CD4-positive, alpha-beta T cell treated with Interleukin-6 at 100 ng/mL for 8 hours (primary cell): ENCODE measurements at regions not wholly inside any gene's neighbourhood (a gene's known extent, or its start where the extent isn't known, plus 50 kb on each side); places are given as distances from the start of the nearest gene placed in this dataset.
"Not testable (repeated sequence)": the region's sequence is repeated elsewhere in the genome, so short reads cannot be mapped to it uniquely, and the experiment has no call there.

Experiments
- DNase-seq: peaks from one replicate; pipeline ENCODE4 v3.0.0-alpha.2; 2020; ENCODE audit warnings: mixed read lengths, low spot score

GRCh38 chr17:68097161-68097805, 61.7 kb downstream of the KPNA2 start:
- no peak for DNase-seq

- DNase-seq, result not testable (repeated sequence)
Observed at GRCh38 chr17:68099341-68099753, 63.8 kb downstream of the KPNA2 start.

DNA sequence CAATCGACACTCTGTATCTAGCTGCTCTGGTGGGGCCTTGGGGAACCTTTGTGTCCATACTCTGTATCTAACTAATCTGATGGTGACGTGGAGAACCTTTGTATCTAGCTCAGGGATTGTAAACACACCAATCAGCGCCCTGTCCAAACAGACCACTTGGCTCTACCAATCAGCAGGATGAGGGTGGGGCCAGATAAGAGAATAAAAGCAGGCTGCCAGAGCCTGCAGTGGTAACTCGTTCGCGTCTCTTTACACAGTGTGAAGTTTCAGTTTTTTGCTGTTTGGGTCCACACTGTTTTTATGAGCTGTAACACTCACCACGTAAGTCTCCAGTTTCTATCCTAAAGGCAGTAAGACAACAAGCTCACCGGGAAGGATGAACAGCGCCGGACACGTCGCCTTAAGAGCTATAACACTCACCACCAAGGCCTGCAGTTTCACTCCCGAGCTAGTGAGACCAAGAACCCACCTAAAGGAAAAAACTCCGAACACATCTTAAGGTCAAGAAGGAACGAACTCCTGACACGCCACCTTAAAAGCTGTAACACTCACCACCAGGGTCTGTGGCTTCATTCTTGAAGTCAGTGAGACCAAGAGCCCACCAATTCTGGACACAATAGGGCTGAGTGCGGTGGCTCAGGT, 64.6 kb downstream of the KPNA2 start:
- no peak for DNase-seq

GRCh38 chr17:68101075-68101986, 65.8 kb downstream of the KPNA2 start:
- peak; percentile 38 for DNase-seq

GRCh38 chr17:68101987-68102314, 66.4 kb downstream of the KPNA2 start:
- DNase-seq, result no peak

DNA sequence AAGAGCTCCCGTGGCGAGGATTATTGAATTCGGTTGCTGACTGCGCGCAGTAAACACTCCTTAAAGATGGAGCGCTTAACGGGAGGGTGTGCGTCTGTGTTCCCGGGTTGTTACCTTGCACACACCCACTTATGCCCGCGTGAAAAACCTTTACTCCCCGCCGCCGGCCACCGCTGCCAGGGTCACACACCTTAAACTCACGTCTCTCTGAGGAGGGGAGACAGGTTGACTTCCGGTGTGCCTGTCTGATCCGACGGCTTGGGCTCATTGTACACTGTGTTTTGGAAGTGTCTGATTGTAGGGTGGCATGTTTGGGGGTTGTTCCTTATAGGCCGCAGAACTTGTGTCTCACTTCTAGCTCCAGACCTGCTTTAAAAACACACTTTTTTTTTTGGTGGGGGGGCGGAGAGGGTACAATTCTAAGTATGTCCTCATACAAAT, 66.8 kb downstream of the KPNA2 start:
- peak; percentile 17 for DNase-seq

DNA sequence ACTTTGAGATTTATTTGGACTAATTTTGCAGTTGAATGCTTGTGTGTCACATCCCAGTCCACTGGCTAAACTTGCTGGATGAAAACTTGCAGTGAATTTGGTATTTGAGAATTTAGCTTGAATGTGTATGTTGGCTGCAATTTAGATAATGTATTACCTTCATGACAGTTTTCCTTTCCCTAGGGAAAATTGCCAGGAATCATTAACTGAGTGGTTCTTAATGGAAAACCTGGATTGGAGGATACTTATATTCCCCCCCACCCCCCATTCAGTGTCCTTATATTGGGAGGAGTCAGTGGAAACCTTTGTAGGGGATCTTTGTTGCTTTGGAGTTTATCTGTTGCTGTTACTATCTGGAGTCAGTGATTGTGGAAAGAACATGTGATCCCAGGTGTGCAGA, 67.6 kb downstream of the KPNA2 start:
- DNase-seq, result no peak

GRCh38 chr17:68106085-68106484, 70.5 kb downstream of the KPNA2 start:
- DNase-seq, result no peak

DNA sequence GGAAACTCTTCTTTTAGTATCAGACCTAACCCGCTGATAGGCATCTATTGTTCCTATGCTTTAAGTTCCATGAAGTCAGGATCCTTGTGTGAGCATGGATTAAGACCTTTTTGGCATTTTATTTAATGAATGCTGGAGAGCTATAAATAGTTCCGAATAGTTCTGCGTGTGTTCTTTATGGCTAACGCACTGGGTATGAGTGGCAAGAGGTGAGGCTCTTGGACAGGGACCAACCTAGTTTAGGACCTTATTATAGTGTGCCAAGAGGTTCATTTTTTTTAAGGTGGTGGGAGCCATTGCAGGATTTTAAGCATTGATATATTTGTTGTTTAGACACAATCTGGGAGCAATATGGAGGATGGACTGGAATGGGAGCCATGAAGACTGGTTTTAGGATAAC, 71.8 kb downstream of the KPNA2 start:
- DNase-seq, result no peak

DNA sequence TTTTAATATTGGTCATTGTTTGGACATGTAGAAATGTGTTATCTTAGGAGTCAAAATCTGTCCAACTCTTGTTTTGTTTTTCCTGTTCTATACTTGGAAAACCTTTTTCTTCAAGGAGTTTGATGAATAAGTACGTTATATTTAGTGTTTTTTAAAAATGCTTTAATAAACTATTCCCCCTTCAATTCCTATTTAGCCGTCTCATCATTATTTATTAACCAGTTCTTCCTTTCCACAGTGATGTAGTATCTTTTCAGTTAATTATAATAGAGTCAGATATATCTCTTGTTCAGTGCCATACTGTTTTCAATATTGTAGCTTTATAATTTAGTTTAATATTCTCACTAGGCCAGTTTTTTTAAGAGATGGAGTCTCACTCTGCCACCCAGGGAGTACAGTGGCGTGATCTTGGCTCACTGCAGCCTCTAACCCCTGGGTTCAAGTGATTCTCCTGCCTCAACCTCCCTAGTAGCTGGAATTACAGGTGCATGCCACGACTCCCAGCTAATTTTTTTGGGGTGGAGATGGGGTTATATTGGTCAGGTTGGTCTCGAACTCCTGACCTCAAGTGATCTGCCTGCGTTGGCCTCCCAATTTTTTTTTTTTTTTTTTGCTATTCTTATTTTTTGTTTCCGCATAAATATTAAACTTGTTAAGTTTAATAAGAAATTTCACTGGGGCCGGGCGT, 72.9 kb downstream of the KPNA2 start:
- no peak for DNase-seq

DNA sequence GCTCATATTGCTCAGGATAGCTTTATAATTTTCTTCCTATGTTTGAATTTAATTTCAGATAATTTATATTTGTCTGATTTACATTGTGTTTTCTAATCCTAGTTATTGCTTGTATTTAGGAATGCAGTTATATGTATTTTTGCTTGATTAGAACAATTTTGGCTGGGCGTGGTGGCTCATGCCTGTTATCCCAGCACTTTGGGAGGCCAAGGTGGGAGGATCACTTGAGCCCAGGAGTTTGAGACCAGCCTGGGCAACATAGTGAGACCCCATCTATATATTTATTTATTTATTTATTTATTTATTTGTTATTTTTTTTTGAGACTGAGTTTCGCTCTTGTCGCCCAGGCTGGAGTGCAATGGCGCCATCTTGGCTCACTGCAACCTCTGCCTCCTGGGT, 73.9 kb downstream of the KPNA2 start:
- DNase-seq, result not testable (repeated sequence)

DNA sequence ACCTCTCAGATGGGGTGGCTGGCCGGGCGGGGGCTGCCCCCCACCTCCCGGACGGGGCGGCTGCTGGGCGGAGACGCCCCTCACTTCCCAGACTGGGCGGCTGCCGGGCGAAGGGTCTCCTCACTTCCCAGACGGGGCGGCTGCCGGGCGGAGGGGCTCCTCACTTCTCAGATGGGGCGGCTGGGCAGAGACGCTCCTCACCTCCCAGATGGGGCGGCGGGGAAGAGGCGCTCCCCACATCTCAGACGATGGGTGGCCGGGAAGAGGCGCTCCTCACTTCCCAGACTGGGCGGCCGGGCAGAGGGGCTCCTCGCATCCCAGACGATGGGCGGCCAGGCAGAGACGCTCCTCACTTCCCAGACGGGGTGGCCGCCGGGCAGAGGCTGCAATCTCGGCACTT, 80.7 kb downstream of the KPNA2 start:
- not testable (repeated sequence) for DNase-seq

- DNase-seq, result no peak
Observed at GRCh38 chr17:68122587-68122986, 87.1 kb downstream of the KPNA2 start.

DNA sequence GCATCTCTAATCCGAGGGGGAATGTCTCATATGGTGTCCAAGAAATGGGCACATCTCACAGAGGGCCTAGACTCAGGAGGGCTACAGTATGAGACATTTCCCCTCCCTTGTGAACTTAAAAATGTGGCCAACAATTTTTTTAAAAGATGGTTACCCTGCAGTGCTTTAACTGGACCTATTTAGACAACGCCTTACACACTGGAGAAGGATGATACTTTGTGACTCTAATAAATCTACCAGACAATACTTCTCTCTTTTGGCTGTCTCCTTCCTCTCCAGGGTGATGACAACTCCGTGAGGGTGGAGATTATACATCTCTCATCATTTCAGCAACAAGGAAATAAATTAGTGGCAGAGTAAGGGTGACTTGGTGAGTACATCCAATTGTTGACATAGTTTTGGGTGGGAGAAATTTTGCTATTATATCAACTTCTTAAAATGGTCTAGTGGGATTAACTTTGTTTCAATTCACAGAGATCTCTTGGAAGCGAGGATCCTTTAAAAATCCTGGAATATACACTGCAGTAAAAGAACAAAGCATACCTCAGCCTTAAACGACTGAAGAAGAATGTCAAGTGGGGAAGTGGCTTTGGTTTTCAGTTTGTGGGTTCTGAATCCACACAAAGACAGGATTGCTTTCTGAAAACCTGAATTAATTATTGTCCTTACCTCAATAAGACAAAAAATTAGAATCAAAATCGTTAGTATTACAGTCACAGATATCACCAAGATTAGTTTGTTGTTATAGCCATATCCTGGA, 89.8 kb downstream of the KPNA2 start:
- no peak for DNase-seq

- no peak for DNase-seq
Observed at GRCh38 chr17:68127914-68128313, 92.4 kb downstream of the KPNA2 start.

GRCh38 chr17:68131456-68131855, 95.9 kb downstream of the KPNA2 start:
- no peak for DNase-seq

- no peak for DNase-seq
Observed at GRCh38 chr17:68133346-68134045, 98.0 kb downstream of the KPNA2 start.

DNA sequence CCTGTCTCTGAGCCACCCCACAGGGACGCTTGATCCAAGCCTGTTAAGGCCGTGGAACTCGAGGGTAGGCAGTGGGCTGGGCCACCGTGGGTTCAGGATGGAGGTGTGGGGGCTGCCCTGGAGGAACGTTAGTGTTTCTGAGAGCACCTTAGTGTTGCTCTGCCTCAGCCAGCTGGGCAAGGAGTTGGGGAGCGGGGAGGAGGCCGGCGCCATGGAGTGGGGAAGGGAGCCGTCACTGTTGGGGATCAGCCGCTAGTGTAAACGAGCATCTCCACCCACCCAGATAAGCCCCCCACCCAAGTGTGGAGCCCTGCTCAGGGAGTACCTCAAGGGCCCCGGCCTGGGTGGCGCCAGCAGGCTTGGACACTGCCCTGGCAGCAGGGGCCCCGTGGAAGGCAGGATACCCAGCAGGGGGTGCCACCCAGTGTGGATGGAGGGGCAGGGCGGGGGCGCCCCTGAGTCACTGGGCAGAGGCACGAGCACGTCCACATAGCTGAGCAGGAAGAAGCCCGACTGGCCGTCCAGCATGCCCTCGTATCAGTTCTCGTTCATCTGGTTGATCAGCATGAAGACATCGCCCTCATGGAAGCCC, 98.6 kb downstream of the KPNA2 start:
- DNase-seq, result no peak

- no peak for DNase-seq
Observed at GRCh38 chr17:68134731-68135130, 99.2 kb downstream of the KPNA2 start.

- DNase-seq, result no peak
Observed at GRCh38 chr17:68135141-68135887, 99.8 kb downstream of the KPNA2 start.
